Nephron (organoid): ENCODE measurements at regions not wholly inside any gene's neighbourhood (a gene's known extent, or its start where the extent isn't known, plus 50 kb on each side); places are given as distances from the start of the nearest gene placed in this dataset.

Experiments
- H3K27ac Mint-ChIP-seq, 3 experiments: 2 replicates each; pipeline ENCODE4 v1.8.0; 2020; ENCODE audit warnings: mixed read lengths in 3 of 3, mild to moderate bottlenecking in 2 of 3, moderate library complexity in 1 of 3
- H3K27me3 Mint-ChIP-seq: 2 replicates; pipeline ENCODE4 v1.8.0; 2021; ENCODE audit warnings: low read depth, mild to moderate bottlenecking, moderate library complexity, mixed read lengths
- H3K36me3 Mint-ChIP-seq: 2 replicates; pipeline ENCODE4 v1.8.0; 2020; ENCODE audit warnings: low read depth, mixed read lengths
- H3K4me1 Mint-ChIP-seq: 2 replicates; pipeline ENCODE4 v1.8.0; 2020; ENCODE audit warnings: mixed read lengths
- H3K4me3 Mint-ChIP-seq, 3 experiments: 2 replicates each; pipeline ENCODE4 v1.8.0; 2020; ENCODE audit warnings: mild to moderate bottlenecking in 3 of 3, mixed read lengths in 3 of 3, moderate library complexity in 2 of 3
- H3K9me3 Mint-ChIP-seq: 2 replicates; pipeline ENCODE4 v1.8.0; 2020; ENCODE audit warnings: mixed read lengths
- CTCF ChIP-seq, 3 experiments: fragments of 200-600 bp; sonication (generic); IDR thresholded peaks; one replicate each; pipeline ENCODE4 v1.5.0; 2021; ENCODE audit warnings: antibody characterized with exemption in 3 of 3; ENCODE audit not compliant: unreplicated experiment in 3 of 3

- Mint-ChIP-seq H3K9me3 (no peaks in the 10 kb centered on the region), H3K4me3 (no peak overlapping the region), H3K27me3 (peaks cover 3% of the 10 kb centered on the region), H3K36me3 (no peaks in the 10 kb centered on the region), H3K4me1 (peaks cover 86% of the 10 kb centered on the region), H3K27ac (peak overlapping the region; percentile 93 to 95 (median 95))
- TF ChIP-seq CTCF (IDR thresholded peaks at IDR 0.05; ENCODE audit: unreplicated experiment in 3 of 3), result no peak
These were observed 558.4 kb downstream of the BNC2 start for GRCh38 chr9:16312116-16312515.

DNA sequence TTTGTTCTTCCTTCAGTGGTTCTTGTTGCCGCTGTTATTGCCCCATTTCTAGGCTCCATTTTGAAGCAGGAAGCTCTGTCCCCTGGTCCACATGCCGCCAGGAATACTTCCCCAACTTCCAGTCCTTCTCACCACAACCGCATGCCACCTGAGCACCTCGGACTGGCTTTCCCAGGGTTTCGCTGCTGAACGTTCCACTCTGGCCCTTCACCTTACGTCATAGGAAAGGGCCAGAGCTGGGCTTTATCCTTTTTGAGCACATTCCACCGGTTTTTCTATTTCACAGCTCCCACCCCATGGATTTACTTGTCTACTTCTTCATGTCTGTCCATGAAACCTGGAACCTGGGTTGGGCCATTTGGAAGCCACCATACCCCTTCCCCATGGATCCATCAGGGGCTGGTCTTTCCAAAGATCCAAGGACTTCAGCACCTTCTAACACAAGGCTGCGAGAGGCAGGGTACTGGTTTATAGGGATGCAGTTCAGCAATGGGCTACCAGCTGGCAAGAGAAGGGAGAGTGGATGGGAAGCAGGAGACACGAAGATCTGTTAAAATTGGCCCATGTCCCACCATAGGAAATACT is 557.4 kb downstream of the BNC2 start:
- no peak for TF ChIP-seq CTCF (IDR thresholded peaks at IDR 0.05; ENCODE audit: unreplicated experiment in 3 of 3)
- Mint-ChIP-seq H3K4me3 (no peak overlapping the region), H3K4me1 (peaks cover 90% of the 10 kb centered on the region), H3K36me3 (no peaks in the 10 kb centered on the region), H3K27ac (peak overlapping the region in 2 of 3 experiments; percentile 93 to 95), H3K27me3 (peaks cover 3% of the 10 kb centered on the region), H3K9me3 (no peaks in the 10 kb centered on the region)

DNA sequence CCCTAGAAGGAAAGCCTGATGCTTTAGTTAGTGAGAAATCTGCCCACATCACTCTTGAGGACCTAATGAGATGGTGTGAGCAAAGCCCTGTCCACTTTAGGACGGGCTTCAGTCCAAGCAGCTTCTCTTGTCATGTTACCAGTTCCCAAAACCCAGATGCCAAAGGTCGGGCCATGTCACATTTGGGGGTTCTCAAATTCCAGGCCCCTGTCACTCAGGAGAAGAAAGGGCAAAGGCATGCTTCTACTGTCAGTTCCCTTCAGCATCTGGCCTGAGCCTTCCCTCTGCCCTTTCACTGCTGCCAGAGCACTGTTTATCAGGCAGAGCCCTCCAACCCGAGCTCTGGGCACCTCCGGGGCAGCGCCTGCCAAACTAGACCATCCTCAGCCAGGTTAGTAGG is 556.0 kb downstream of the BNC2 start:
- Mint-ChIP-seq H3K27me3 (peaks cover 3% of the 10 kb centered on the region), H3K4me3 (no peak overlapping the region), H3K27ac (peak overlapping the region in 2 of 3 experiments; percentile 93 to 95), H3K36me3 (no peaks in the 10 kb centered on the region), H3K9me3 (no peaks in the 10 kb centered on the region), H3K4me1 (peaks cover 80% of the 10 kb centered on the region)
- no peak for TF ChIP-seq CTCF (IDR thresholded peaks at IDR 0.05; ENCODE audit: unreplicated experiment in 3 of 3)

- H3K9me3 Mint-ChIP-seq, result no peaks in the 10 kb centered on the region
- H3K36me3 Mint-ChIP-seq, result no peaks in the 10 kb centered on the region
- H3K27ac Mint-ChIP-seq, result peak overlapping the region; percentile 43 to 95 (median 93)
- no peak overlapping the region for H3K4me3 Mint-ChIP-seq
- TF ChIP-seq CTCF (IDR thresholded peaks at IDR 0.05; ENCODE audit: unreplicated experiment in 3 of 3), result no peak
- no peaks in the 10 kb centered on the region for H3K27me3 Mint-ChIP-seq
- peaks cover 76% of the 10 kb centered on the region for H3K4me1 Mint-ChIP-seq
These were observed 554.8 kb downstream of the BNC2 start for GRCh38 chr9:16315720-16316119.

GRCh38 chr9:16316456-16316855 is 554.0 kb downstream of the BNC2 start:
- Mint-ChIP-seq H3K9me3 (no peaks in the 10 kb centered on the region), H3K4me3 (no peak overlapping the region), H3K27ac (peak overlapping the region; percentile 43 to 95 (median 93)), H3K4me1 (peaks cover 77% of the 10 kb centered on the region), H3K27me3 (no peaks in the 10 kb centered on the region), H3K36me3 (no peaks in the 10 kb centered on the region)
- TF ChIP-seq CTCF (IDR thresholded peaks at IDR 0.05; ENCODE audit: unreplicated experiment in 3 of 3), result no peak
